ENCODE measurements at regions not wholly inside any gene's neighbourhood (a gene's known extent, or its start where the extent isn't known, plus 50 kb on each side); places are given as distances from the start of the nearest gene placed in this dataset.
"Not testable (repeated sequence)": the region's sequence is repeated elsewhere in the genome, so short reads cannot be mapped to it uniquely, and the experiment has no call there.

- WGBS (ENCODE audit: low lambda C conversion rate), result 38% methylated on average over 16 of the region's 16 CpGs
- no peak overlapping the region for H3K4me3 ChIP-seq (replicated peaks in 1 of 3; ENCODE audit: insufficient read depth in 1 of 3, low read depth in 2 of 3, low read length in 3 of 3)
- TF ChIP-seq CTCF (CRISPR knock-in tag; IDR thresholded peaks at IDR 0.05) (peak; percentile 51), STAG1 (CRISPR knock-in tag; IDR thresholded peaks at IDR 0.05) (peak; percentile 51), ARHGAP35 (CRISPR knock-in tag; IDR thresholded peaks at IDR 0.05; ENCODE audit: borderline replicate concordance) (no peak)
- no peak overlapping the region for H3K27ac ChIP-seq (ENCODE audit: extremely low read length, insufficient read depth, low read length)
- FAIRE-seq (no peak), ATAC-seq (no peak), DNase-seq (ENCODE audit: low spot score) (peak; percentile 12)
- BruUV-seq (replicated peaks), result no TSS peak
- H2AFZ ChIP-seq (ENCODE audit: low read length), result no peak overlapping the region
- H3K4me1 ChIP-seq (ENCODE audit: insufficient read depth, low read length), result no peaks in the 10 kb centered on the region
- H3K36me3 ChIP-seq (replicated peaks in 1 of 2; ENCODE audit: control insufficient read depth in 1 of 2, insufficient read depth in 2 of 2, low read length in 2 of 2), result no peaks in the 10 kb centered on the region
- no peak overlapping the region for H3K9ac ChIP-seq (ENCODE audit: insufficient read depth, low read depth, low read length)
- H3K27me3 ChIP-seq (ENCODE audit: control insufficient read depth in 1 of 2, insufficient read depth in 2 of 2, low read length in 2 of 2), result no peaks in the 10 kb centered on the region
- ChIA-PET POLR2A (no interaction called here), CTCF (ENCODE audit: low intra/inter-chr PET ratio, low total read pairs) (no interaction called here)
- H3K79me2 ChIP-seq (ENCODE audit: insufficient read depth, low read length), result no peaks in the 10 kb centered on the region
- no peak overlapping the region for H3K4me2 ChIP-seq (ENCODE audit: low read depth, low read length)
- in situ Hi-C loops (cut with HindIII; ENCODE audit: extremely low pct_ligation_motif_present, low pct_unique_long_range_greater_than_20kb), result loop anchor here (25.0 kb wide), 1 partner anchor 380 kb away; no protein-coding TSS in a partner anchor
- H4K20me1 ChIP-seq (ENCODE audit: insufficient read depth, low read length), result no peaks in the 10 kb centered on the region
- intact Hi-C loops (cut with micrococcal nuclease; ENCODE audit: unreplicated experiment), result no loop called here
- H3K9me3 ChIP-seq (ENCODE audit: low read length), result peaks cover 8% of the 10 kb centered on the region
Measured at GRCh38 chr15:46091860-46092450, 457.1 kb downstream of the SQOR start.

GRCh38 chr15:46098006-46098405, 463.2 kb downstream of the SQOR start:
- H3K36me3 ChIP-seq (replicated peaks in 1 of 2; ENCODE audit: control insufficient read depth in 1 of 2, insufficient read depth in 2 of 2, low read length in 2 of 2); H3K27ac ChIP-seq (ENCODE audit: extremely low read length, insufficient read depth, low read length); H4K20me1 ChIP-seq (ENCODE audit: insufficient read depth, low read length); H3K27me3 ChIP-seq (ENCODE audit: control insufficient read depth in 1 of 2, insufficient read depth in 2 of 2, low read length in 2 of 2); DNase-seq (ENCODE audit: low spot score); BruUV-seq (replicated peaks); H3K79me2 ChIP-seq (ENCODE audit: insufficient read depth, low read length); H2AFZ ChIP-seq (ENCODE audit: low read length); H3K9ac ChIP-seq (ENCODE audit: insufficient read depth, low read depth, low read length); H3K4me1 ChIP-seq (ENCODE audit: insufficient read depth, low read length); ATAC-seq; CTCF ChIA-PET (ENCODE audit: low intra/inter-chr PET ratio, low total read pairs); intact Hi-C loops (cut with micrococcal nuclease; ENCODE audit: unreplicated experiment); FAIRE-seq; POLR2A ChIA-PET; H3K4me2 ChIP-seq (ENCODE audit: low read depth, low read length); H3K4me3 ChIP-seq (replicated peaks in 1 of 3; ENCODE audit: insufficient read depth in 1 of 3, low read depth in 2 of 3, low read length in 3 of 3): not testable (repeated sequence)
- 81% methylated on average over 7 of the region's 32 CpGs for WGBS (ENCODE audit: low lambda C conversion rate)
- peaks cover 30% of the 10 kb centered on the region for H3K9me3 ChIP-seq (ENCODE audit: low read length)
- in situ Hi-C loops (cut with HindIII; ENCODE audit: extremely low pct_ligation_motif_present, low pct_unique_long_range_greater_than_20kb), result loop anchor here (25.0 kb wide), 1 partner anchor 386 kb away; no protein-coding TSS in a partner anchor
